ENCODE measurements at regions not wholly inside any gene's neighbourhood (a gene's known extent, or its start where the extent isn't known, plus 50 kb on each side); places are given as distances from the start of the nearest gene placed in this dataset.

- no peak for TF ChIP-seq BRF1 (IDR thresholded peaks at IDR 0.05; ENCODE audit: borderline replicate concordance, extremely low read depth, insufficient read length)
- TF ChIP-seq ZFX (CRISPR knock-in tag; IDR thresholded peaks at IDR 0.05) = no peak
- no peak for TF ChIP-seq IRF2 (CRISPR knock-in tag; IDR thresholded peaks at IDR 0.05)
- no peak for TF ChIP-seq SMAD3 (CRISPR knock-in tag; conservative IDR thresholded peaks at IDR 0.05)
- TF ChIP-seq SNAPC5 (CRISPR knock-in tag; IDR thresholded peaks at IDR 0.05) = no peak
- TF ChIP-seq FIP1L1 (IDR thresholded peaks at IDR 0.05; ENCODE audit: low read depth, low read length, poor library complexity, severe bottlenecking) = no peak
- no peak for TF ChIP-seq ZBTB33 (CRISPR knock-in tag; IDR thresholded peaks at IDR 0.05)
- TF ChIP-seq THRAP3 (IDR thresholded peaks at IDR 0.05; ENCODE audit: borderline replicate concordance) = no peak
These were observed 841.5 kb downstream of the SLC16A7 start for GRCh38 chr12:60437297-60437696.

Data from K562 (cell line).